ENCODE measurements at regions not wholly inside any gene's neighbourhood (a gene's known extent, or its start where the extent isn't known, plus 50 kb on each side); places are given as distances from the start of the nearest gene placed in this dataset.

- no peak overlapping the region for H3K4me3 ChIP-seq (ENCODE audit: low read depth, low read length)
- peaks cover 3% of the 10 kb centered on the region for H3K27me3 ChIP-seq (ENCODE audit: control insufficient read depth, insufficient read depth, low read length)
- TF ChIP-seq, protein P1, sequence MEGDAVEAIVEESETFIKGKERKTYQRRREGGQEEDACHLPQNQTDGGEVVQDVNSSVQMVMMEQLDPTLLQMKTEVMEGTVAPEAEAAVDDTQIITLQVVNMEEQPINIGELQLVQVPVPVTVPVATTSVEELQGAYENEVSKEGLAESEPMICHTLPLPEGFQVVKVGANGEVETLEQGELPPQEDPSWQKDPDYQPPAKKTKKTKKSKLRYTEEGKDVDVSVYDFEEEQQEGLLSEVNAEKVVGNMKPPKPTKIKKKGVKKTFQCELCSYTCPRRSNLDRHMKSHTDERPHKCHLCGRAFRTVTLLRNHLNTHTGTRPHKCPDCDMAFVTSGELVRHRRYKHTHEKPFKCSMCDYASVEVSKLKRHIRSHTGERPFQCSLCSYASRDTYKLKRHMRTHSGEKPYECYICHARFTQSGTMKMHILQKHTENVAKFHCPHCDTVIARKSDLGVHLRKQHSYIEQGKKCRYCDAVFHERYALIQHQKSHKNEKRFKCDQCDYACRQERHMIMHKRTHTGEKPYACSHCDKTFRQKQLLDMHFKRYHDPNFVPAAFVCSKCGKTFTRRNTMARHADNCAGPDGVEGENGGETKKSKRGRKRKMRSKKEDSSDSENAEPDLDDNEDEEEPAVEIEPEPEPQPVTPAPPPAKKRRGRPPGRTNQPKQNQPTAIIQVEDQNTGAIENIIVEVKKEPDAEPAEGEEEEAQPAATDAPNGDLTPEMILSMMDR (IDR thresholded peaks at IDR 0.05; ENCODE audit: insufficient read depth, low read length, severe bottlenecking): no peak
- no peaks in the 10 kb centered on the region for H3K36me3 ChIP-seq (ENCODE audit: control insufficient read depth, insufficient read depth, low read length)
- no peak for FAIRE-seq
- peak; percentile 25 for DNase-seq (ENCODE audit: low read depth)
These were observed 73.3 kb upstream of the MYL10 start for GRCh38 chr7:101702362-101702850.

- TF ChIP-seq, protein P1 (IDR thresholded peaks at IDR 0.05; ENCODE audit: insufficient read depth, low read length, severe bottlenecking): no peak
- Histone ChIP-seq H3K27me3 (ENCODE audit: control insufficient read depth, insufficient read depth, low read length) (peaks cover 3% of the 10 kb centered on the region), H3K36me3 (ENCODE audit: control insufficient read depth, insufficient read depth, low read length) (no peaks in the 10 kb centered on the region), H3K4me3 (ENCODE audit: low read depth, low read length) (no peak overlapping the region)
- FAIRE-seq (no peak), DNase-seq (ENCODE audit: low read depth) (peak; percentile 83)
These were observed 76.2 kb upstream of the MYL10 start for GRCh38 chr7:101705331-101705730.

DNA sequence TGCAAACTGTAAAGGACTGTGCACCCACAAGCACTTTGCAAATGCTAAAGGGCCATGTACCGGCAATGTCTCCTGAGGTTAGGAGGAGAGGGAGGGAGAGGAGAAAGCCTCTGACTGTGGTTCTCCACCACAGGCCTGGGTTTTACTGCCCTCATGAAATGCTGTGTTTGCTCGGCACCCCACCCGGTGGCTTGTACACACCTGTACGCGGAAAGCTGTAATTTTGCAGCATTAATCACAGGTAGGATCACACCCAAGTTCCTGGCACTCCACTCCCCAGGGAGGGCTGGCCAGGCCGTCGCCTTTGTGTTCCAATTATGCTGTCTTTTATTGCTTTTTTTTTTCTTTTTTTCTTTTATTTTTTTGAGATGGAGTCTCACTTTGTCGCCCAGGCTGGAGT lies 78.5 kb upstream of the MYL10 start:
- peak; percentile 26 for DNase-seq (ENCODE audit: low read depth)
- Histone ChIP-seq H3K36me3 (ENCODE audit: control insufficient read depth, insufficient read depth, low read length) (no peaks in the 10 kb centered on the region), H3K27me3 (ENCODE audit: control insufficient read depth, insufficient read depth, low read length) (peaks cover 3% of the 10 kb centered on the region), H3K4me3 (ENCODE audit: low read depth, low read length) (no peak overlapping the region)
- TF ChIP-seq, protein P1 (IDR thresholded peaks at IDR 0.05; ENCODE audit: insufficient read depth, low read length, severe bottlenecking): no peak
- FAIRE-seq: no peak

GRCh38 chr7:101708223-101708622 lies 79.1 kb upstream of the MYL10 start:
- TF ChIP-seq, protein P1 (IDR thresholded peaks at IDR 0.05; ENCODE audit: insufficient read depth, low read length, severe bottlenecking): no peak
- H3K36me3 ChIP-seq (ENCODE audit: control insufficient read depth, insufficient read depth, low read length): no peaks in the 10 kb centered on the region
- H3K4me3 ChIP-seq (ENCODE audit: low read depth, low read length): no peak overlapping the region
- FAIRE-seq (no peak), DNase-seq (ENCODE audit: low read depth) (no peak)
- H3K27me3 ChIP-seq (ENCODE audit: control insufficient read depth, insufficient read depth, low read length): peaks cover 3% of the 10 kb centered on the region

DNA sequence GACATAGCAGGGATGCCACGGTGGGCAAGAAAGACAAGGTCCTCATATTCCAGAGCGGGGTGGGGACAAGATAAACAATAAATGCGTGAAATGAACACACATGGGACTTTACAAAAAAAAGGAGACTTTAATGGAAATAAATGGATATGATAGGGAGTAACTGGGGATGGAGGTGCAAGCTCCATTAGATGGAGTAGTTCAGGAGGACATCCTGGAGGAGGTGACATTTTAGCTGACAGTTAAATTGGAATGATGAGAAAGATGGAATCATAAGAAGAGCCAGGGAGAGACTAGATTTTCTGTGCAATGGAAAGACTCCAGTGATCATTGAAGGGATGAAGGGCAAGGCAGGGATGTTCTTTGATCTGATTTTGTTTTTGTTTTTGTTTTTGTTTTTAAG lies 83.6 kb upstream of the MYL10 start:
- no peaks in the 10 kb centered on the region for H3K36me3 ChIP-seq (ENCODE audit: control insufficient read depth, insufficient read depth, low read length)
- H3K27me3 ChIP-seq (ENCODE audit: control insufficient read depth, insufficient read depth, low read length): no peaks in the 10 kb centered on the region
- DNase-seq (ENCODE audit: low read depth) (no peak), FAIRE-seq (no peak)
- no peak overlapping the region for H3K4me3 ChIP-seq (ENCODE audit: low read depth, low read length)
- TF ChIP-seq, protein P1 (IDR thresholded peaks at IDR 0.05; ENCODE audit: insufficient read depth, low read length, severe bottlenecking): no peak

DNA sequence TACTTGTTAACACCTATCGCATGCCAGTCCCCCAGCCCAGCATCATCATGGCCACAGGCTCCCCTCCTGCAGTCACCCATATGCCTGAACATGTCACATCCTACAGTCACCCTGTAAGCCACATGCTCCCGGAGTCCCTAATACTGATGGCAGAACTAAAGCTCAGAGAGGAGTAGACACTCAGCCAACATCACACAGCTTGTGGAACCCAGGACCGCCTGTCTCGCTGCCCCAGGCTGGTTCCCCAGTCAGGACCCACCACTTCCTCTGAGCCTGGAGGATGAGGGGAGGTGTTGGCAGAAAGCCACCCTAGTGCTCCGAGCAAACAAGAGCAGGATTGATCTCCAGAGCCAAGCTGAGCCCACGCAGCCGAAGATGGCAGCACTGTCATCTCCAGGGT lies 85.0 kb upstream of the MYL10 start:
- Histone ChIP-seq H3K4me3 (ENCODE audit: low read depth, low read length) (no peak overlapping the region), H3K36me3 (ENCODE audit: control insufficient read depth, insufficient read depth, low read length) (no peaks in the 10 kb centered on the region), H3K27me3 (ENCODE audit: control insufficient read depth, insufficient read depth, low read length) (no peaks in the 10 kb centered on the region)
- TF ChIP-seq, protein P1 (IDR thresholded peaks at IDR 0.05; ENCODE audit: insufficient read depth, low read length, severe bottlenecking): no peak
- FAIRE-seq: no peak
- DNase-seq (ENCODE audit: low read depth): no peak

Measured in bronchial epithelial cell (primary cell).